ENCODE measurements at regions not wholly inside any gene's neighbourhood (a gene's known extent, or its start where the extent isn't known, plus 50 kb on each side); places are given as distances from the start of the nearest gene placed in this dataset.

DNA sequence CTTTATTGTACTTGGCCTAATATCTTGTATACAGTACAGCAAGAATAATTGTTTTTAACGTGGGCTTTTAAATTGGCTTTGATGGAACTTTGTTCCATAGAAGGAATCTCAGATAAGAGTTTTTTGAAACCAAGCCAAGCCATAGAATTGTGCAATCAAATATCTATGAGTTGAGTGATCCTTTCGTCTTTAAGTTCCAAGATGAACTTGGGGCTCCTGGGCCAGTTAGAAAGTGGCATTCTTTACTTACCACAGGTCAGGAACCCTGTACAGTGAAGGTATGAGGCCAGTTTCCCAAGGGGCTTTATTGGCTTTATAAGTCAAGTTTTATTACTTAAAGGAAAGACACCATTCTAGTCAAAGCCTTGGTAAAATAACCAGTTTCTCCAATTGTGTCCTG lies 2104.2 kb downstream of the PCDH7 start:
- no peak for TF ChIP-seq ZFX (IDR thresholded peaks at IDR 0.05; ENCODE audit: borderline replicate concordance)
- TF ChIP-seq, protein P1, sequence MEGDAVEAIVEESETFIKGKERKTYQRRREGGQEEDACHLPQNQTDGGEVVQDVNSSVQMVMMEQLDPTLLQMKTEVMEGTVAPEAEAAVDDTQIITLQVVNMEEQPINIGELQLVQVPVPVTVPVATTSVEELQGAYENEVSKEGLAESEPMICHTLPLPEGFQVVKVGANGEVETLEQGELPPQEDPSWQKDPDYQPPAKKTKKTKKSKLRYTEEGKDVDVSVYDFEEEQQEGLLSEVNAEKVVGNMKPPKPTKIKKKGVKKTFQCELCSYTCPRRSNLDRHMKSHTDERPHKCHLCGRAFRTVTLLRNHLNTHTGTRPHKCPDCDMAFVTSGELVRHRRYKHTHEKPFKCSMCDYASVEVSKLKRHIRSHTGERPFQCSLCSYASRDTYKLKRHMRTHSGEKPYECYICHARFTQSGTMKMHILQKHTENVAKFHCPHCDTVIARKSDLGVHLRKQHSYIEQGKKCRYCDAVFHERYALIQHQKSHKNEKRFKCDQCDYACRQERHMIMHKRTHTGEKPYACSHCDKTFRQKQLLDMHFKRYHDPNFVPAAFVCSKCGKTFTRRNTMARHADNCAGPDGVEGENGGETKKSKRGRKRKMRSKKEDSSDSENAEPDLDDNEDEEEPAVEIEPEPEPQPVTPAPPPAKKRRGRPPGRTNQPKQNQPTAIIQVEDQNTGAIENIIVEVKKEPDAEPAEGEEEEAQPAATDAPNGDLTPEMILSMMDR (IDR thresholded peaks at IDR 0.05): no peak

Data from 22Rv1 (cell line).